GM10248 (cell line): ENCODE measurements at regions not wholly inside any gene's neighbourhood (a gene's known extent, or its start where the extent isn't known, plus 50 kb on each side); places are given as distances from the start of the nearest gene placed in this dataset.

Experiments used
- CTCF ChIA-PET: fragments of 300-600 bp; sonication (Branson Sonifier 250); formaldehyde crosslinking; extraction: SDS; loops from one replicate; lab custom pipeline; 2021; ENCODE audit warnings: antibody characterized with exemption; lab: Yijun Ruan, JAX
- POLR2A ChIA-PET: fragments of 350-650 bp; sonication (Branson Sonifier 250); formaldehyde crosslinking; extraction: SDS; loops from one replicate; lab custom pipeline; 2020; ENCODE audit warnings: antibody characterized with exemption; lab: Yijun Ruan, JAX
- DNase-seq: peaks from one replicate; pipeline ENCODE4 v3.0.0; 2012; ENCODE audit errors: extremely low spot score
- CTCF ChIP-seq: IDR thresholded peaks from 2 replicates; pipeline ENCODE4 v1.5.1; 2012; ENCODE audit warnings: mild to moderate bottlenecking, low read depth; ENCODE audit errors: extremely low read depth, missing control alignments, control extremely low read depth

DNA sequence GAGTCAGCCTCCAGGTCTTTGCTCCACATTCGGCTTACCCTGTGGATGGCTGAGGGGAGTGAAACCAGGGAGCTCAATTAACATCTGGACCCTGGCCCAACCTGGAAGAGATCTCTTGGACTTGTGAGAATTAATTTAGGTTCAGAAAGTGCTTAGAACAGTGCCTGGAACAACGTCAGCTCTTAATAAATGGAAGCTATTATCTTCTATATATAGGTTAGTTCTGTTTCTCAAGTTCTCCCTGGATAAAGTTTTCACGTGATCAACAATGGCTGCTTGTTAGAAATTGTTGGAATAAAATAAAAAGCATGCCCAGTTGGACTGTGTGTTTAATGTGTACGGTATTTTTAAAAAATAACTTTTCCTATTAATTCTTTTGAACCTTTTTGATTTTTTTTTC lies 80.8 kb downstream of the TRIML1 start:
- no peak for TF ChIP-seq CTCF
- DNase-seq, result no peak
- ChIA-PET POLR2A (no interaction called here), CTCF (no interaction called here)

DNA sequence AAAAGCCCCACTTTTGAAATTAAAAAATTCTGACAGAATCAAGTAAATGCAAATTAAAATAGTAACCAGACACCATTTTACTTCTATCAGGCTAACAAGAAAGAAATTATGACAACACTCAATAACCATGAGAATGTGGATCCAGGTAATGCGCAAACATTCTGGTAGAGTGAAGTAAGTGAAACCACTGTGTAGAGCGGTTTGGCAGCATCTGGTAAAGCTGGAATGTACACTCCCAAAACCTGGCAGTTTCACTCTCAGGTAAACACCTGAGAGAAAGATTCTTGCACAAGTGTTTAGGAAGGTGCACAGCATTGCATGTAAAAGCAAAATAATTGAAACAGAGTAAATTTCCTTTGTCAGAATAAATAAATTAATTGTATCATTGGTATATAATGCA lies 81.8 kb downstream of the TRIML1 start:
- TF ChIP-seq CTCF, result no peak
- CTCF ChIA-PET, result interaction anchor here (0.7 kb wide), 1 partner anchor 59 kb away, joined by 4 read pairs; no protein-coding TSS in a partner anchor
- POLR2A ChIA-PET, result no interaction called here
- DNase-seq, result no peak

DNA sequence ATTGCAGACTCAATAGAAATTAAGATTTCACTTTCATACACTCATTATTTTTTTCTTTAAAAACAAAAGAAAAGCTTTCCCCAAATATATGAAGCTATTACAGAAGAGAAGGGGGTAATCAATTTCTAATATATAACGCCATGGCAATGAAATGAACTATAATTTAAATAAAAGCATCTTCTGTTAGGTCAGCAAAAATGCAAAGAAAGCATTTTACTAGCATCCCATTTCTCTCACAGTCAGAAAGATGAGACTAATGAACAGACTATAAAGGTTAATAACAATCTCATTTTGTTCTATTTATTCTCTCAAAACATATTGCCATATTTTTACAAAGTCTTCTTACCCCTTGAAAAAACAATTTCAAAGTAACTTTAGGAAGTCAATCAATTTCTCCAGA lies 89.0 kb downstream of the TRIML1 start:
- ChIA-PET CTCF (interaction anchor here (2.1 kb wide), 1 partner anchor 23 kb away, joined by 4 read pairs; no protein-coding TSS in a partner anchor), POLR2A (no interaction called here)
- TF ChIP-seq CTCF, result no peak

GRCh38 chr4:188232428-188232827 lies 93.2 kb downstream of the TRIML1 start:
- CTCF ChIA-PET, result no interaction called here
- POLR2A ChIA-PET, result no interaction called here

More for the DNA sequence above, 89.0 kb downstream of the TRIML1 start:
- no peak for DNase-seq

GRCh38 chr4:188242041-188242440 lies 102.8 kb downstream of the TRIML1 start:
- ChIA-PET POLR2A (no interaction called here), CTCF (interaction anchor here (1.3 kb wide), 1 partner anchor 12 kb away, joined by 3 read pairs; no protein-coding TSS in a partner anchor)
- TF ChIP-seq CTCF, result no peak
- DNase-seq, result no peak

More at GRCh38 chr4:188232428-188232827, 93.2 kb downstream of the TRIML1 start:
- no peak for DNase-seq
- TF ChIP-seq CTCF, result no peak

GRCh38 chr4:188245651-188246050 lies 106.4 kb downstream of the TRIML1 start:
- ChIA-PET CTCF (no interaction called here), POLR2A (no interaction called here)
- DNase-seq, result no peak

More at GRCh38 chr4:188245651-188246050, 106.4 kb downstream of the TRIML1 start:
- no peak for TF ChIP-seq CTCF
